ENCODE measurements at regions not wholly inside any gene's neighbourhood (a gene's known extent, or its start where the extent isn't known, plus 50 kb on each side); places are given as distances from the start of the nearest gene placed in this dataset.

DNA sequence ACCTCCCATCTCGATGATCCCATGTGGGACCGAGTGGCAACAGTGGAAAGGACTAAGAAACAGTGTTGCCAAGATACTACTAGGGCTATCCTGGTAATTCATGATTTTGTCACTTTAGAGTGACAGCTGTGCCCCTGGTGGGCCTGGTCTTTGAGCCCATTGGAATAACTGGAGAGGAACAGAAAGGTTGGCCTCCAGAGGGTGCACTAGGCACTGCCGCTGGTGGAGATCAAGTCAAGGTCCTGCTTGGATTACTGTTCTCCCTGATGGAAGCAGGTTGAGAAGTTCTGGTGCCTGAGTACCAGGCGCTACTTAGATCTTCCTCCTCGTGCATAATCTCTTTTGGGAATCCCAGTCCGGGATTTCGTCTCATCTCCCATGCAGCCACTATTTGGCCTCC, 129.6 kb downstream of the SEC61B start:
- TF ChIP-seq, protein P1, sequence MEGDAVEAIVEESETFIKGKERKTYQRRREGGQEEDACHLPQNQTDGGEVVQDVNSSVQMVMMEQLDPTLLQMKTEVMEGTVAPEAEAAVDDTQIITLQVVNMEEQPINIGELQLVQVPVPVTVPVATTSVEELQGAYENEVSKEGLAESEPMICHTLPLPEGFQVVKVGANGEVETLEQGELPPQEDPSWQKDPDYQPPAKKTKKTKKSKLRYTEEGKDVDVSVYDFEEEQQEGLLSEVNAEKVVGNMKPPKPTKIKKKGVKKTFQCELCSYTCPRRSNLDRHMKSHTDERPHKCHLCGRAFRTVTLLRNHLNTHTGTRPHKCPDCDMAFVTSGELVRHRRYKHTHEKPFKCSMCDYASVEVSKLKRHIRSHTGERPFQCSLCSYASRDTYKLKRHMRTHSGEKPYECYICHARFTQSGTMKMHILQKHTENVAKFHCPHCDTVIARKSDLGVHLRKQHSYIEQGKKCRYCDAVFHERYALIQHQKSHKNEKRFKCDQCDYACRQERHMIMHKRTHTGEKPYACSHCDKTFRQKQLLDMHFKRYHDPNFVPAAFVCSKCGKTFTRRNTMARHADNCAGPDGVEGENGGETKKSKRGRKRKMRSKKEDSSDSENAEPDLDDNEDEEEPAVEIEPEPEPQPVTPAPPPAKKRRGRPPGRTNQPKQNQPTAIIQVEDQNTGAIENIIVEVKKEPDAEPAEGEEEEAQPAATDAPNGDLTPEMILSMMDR (IDR thresholded peaks at IDR 0.05; ENCODE audit: low read depth, low read length, poor library complexity, severe bottlenecking): no peak
- no peak for TF ChIP-seq EZH2phosphoT487 (IDR thresholded peaks at IDR 0.05; ENCODE audit: borderline replicate concordance, low read length)

Measured in DOHH2 (cell line).